RWPE1 (cell line): ENCODE measurements at regions not wholly inside any gene's neighbourhood (a gene's known extent, or its start where the extent isn't known, plus 50 kb on each side); places are given as distances from the start of the nearest gene placed in this dataset.

ENCODE experiments used
- CTCF ChIA-PET: fragments of 350-600 bp; sonication (Branson Sonifier 250); formaldehyde crosslinking; extraction: SDS; loops from one replicate; lab custom pipeline; 2021; lab: Yijun Ruan, JAX
- POLR2A ChIA-PET: fragments of 400-600 bp; formaldehyde crosslinking; extraction: SDS; loops from one replicate; lab custom pipeline; 2020; ENCODE audit warnings: antibody characterized with exemption; ENCODE audit not compliant: low non-redundant PET; lab: Yijun Ruan, JAX
- DNase-seq: peaks from one replicate; pipeline ENCODE4 v3.0.0; 2012; ENCODE audit warnings: low spot score
- H3K27ac ChIP-seq: fragments of 450-650 bp; 2 replicates; pipeline ENCODE4 v1.5.1; 2017
- TF ChIP-seq, protein P1 (sequence below): fragments of 450-650 bp; conservative IDR thresholded peaks from 2 replicates; pipeline ENCODE4 v1.5.1; 2017; ENCODE audit warnings: low read depth, mild to moderate bottlenecking

DNA sequence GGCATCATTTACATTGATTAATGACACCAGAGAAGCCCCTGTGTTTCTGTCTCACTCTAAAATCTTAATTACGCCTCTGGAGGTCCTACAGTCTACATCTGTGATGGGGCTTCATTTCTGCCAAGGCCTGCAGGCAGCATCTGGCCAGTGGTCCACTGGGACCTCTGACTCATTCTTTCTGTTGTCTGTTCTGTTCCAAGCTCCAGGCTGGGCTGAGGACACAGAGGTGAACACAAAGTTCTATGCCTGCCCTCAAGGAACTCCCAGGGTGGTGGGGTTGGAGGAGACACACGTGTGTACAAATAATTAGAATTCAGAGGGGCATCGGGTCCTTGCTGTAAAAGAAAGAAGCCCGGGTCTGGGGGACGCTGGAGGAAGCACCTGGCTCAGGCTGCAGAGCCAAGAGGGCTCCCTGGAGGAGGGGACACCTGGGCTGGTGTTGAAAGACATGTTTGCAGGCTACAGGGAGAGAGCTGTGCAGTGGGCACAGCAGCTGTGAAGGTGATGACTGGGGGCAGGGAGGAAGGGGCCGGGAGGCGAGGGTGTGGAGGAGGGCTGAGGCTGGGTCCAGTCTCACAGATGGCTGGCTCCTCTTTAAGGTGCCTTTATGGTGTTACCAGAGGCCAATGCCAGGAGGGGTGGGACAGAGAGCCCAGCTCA lies 103.3 kb upstream of the PRR23E start:
- no peak overlapping the region for H3K27ac ChIP-seq
- DNase-seq, result no peak
- ChIA-PET POLR2A (no interaction called here), CTCF (no interaction called here)
- TF ChIP-seq, protein P1, sequence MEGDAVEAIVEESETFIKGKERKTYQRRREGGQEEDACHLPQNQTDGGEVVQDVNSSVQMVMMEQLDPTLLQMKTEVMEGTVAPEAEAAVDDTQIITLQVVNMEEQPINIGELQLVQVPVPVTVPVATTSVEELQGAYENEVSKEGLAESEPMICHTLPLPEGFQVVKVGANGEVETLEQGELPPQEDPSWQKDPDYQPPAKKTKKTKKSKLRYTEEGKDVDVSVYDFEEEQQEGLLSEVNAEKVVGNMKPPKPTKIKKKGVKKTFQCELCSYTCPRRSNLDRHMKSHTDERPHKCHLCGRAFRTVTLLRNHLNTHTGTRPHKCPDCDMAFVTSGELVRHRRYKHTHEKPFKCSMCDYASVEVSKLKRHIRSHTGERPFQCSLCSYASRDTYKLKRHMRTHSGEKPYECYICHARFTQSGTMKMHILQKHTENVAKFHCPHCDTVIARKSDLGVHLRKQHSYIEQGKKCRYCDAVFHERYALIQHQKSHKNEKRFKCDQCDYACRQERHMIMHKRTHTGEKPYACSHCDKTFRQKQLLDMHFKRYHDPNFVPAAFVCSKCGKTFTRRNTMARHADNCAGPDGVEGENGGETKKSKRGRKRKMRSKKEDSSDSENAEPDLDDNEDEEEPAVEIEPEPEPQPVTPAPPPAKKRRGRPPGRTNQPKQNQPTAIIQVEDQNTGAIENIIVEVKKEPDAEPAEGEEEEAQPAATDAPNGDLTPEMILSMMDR, result no peak

DNA sequence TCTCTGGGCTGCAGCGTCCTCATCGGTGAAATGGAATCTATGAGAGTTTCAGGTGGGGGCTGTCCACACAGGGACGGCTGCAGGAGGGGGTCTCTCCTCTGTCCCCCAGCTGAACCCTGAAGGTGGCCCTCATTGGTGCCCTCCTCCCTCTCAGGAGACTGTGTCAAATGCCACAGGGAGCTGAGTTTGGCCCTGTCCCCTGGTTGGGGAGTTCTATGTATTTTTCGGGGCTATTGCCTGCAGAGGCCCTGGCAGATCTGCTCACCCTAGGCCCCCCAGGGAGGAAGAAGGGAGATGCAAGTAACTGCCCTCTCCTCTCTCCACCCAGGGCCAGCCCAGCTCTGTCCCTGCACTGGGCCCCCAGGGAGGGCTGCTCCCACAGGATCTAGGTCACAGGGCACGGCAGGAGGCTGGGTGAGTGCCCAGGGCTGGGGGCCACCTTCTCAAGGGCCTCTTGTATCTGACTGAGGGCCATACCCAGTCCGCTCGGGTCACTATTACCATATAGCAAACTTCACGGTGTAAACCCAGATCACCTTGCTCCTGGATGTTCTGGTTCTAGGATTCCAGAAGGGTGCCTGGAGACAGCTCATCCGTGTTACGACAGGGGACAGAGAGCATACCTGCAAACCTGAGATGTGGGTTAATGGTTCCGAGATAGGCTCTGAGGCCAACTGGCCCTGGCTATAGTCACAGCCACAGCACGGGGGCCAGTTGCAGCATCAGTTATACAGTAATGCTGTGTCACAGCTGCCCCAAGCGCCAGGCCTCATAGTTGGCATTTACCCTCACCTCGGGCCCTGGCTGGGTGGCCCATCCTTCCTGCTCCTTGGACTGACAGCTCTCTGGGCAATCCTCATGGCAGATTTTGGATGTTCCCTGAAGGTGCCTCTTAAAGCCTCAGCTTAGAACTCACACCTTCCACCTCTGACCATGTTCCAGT lies 102.4 kb upstream of the PRR23E start:
- ChIA-PET CTCF (interaction anchor here (1.5 kb wide), 1 partner anchor 15 kb away, joined by 3 read pairs; no protein-coding TSS in a partner anchor), POLR2A (no interaction called here)
- H3K27ac ChIP-seq, result no peak overlapping the region
- TF ChIP-seq, protein P1, result no peak
- DNase-seq, result no peak

DNA sequence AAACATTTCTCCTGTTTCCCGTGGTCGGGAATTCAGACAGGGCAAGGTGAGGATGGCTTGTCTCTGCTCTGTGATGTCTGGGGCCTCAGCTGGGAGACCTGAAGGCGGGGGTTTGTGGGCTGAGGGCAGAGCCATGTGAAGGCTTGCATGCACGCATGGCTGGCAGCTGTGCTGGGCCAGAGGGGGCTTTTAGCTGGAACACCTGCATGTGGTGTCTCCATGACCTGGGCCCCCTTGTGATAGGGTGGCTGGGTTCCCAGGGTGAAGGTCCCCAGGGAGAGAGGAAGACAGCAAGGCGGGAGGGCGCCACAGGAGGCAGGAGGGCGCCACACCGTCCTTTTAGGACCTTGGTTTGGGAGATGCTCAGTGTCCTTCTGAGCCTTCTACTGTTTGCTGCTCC lies 101.6 kb upstream of the PRR23E start:
- CTCF ChIA-PET, result interaction anchor here (0.5 to 1.5 kb wide), 2 partner anchors 15 to 328 kb away, joined by 3 read pairs; no protein-coding TSS in a partner anchor
- POLR2A ChIA-PET, result no interaction called here
- DNase-seq, result no peak
- no peak overlapping the region for H3K27ac ChIP-seq
- TF ChIP-seq, protein P1, result no peak

DNA sequence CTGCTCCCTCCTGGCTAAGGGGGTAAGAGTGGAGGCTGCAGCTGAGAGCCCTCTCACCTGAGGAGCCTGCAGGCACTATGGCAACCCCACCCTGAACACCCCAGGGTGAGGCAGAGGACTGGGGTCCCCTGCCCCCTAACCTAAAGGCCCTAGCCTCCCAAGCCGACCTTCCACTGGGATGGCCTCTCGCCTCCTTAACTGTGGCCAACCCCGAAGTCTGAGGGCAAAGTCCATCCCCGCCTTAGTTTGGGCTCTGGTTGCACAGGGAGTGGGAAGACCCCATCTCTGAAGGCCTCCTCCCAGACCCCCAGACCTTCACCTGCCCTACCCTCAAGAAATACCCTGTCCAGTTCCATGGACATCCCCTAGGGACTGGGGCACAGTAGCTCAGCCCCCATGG lies 100.6 kb upstream of the PRR23E start:
- CTCF ChIA-PET, result interaction anchor here (1.5 kb wide), 1 partner anchor 14 kb away, joined by 3 read pairs; no protein-coding TSS in a partner anchor
- TF ChIP-seq, protein P1, result no peak
- POLR2A ChIA-PET, result no interaction called here

DNA sequence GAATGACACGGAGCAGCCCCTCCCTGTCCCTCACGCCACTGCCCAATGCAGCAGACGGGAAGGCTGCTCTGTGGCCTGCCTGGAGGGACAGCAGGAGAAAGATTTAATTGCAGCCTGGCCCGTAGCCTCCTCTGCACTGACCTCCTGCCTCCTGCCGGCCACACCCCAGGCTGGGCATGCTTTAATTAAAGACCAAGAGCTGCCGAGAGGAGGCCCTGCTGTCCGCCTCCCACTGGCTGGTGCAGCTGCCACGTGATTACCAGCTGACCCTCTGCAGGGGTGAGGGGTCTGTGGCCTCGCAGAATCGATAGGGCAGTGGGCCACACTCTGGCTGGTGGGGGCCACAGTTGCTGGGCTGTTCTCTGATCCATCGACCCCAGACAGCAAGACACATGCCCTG lies 100.2 kb upstream of the PRR23E start:
- TF ChIP-seq, protein P1, result no peak
- H3K27ac ChIP-seq, result no peak overlapping the region
- ChIA-PET CTCF (no interaction called here), POLR2A (no interaction called here)
- no peak for DNase-seq

More for the DNA sequence above, 100.6 kb upstream of the PRR23E start:
- no peak for DNase-seq
- no peak overlapping the region for H3K27ac ChIP-seq

DNA sequence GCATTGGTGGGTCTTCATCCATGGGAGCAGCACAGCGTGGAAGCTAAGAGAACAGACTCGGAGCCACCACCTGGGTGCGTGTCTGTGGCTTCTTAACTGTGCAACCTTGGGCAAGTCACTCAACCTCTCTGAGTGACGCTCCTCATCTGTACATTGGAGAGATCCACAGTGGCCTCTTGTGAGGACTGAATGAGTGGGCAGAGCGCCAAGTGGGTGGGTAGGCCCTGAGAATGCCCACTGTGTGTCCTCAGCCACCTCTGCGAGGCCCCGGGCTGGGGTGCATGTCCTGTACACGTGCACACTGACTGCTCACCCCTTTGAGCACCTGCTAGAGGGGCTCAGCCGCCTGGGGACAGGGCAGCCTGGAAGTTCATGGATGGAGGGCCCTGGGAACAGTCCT lies 99.6 kb upstream of the PRR23E start:
- CTCF ChIA-PET, result no interaction called here
- DNase-seq, result no peak
- POLR2A ChIA-PET, result no interaction called here
- H3K27ac ChIP-seq, result no peak overlapping the region
- TF ChIP-seq, protein P1, result no peak
